OCI-LY1 (cell line): ENCODE measurements at regions not wholly inside any gene's neighbourhood (a gene's known extent, or its start where the extent isn't known, plus 50 kb on each side); places are given as distances from the start of the nearest gene placed in this dataset.

ENCODE experiments used
- H2AFZ ChIP-seq: fragments of 200-600 bp; sonication (generic), shearing (Covaris generic); 2 replicates; pipeline ENCODE4 v1.6.0; 2014; ENCODE audit warnings: antibody characterized with exemption, mild to moderate bottlenecking, low read length
- H3F3A ChIP-seq: fragments of 200-600 bp; sonication (generic), shearing (Covaris generic); 2 replicates; pipeline ENCODE4 v1.6.0; 2014; ENCODE audit warnings: mild to moderate bottlenecking, antibody characterized with exemption, low read length, moderate library complexity; ENCODE audit not compliant: insufficient read depth
- H3K27ac ChIP-seq: fragments of 200-600 bp; sonication (generic); 2 replicates; pipeline ENCODE4 v1.5.1; 2014; ENCODE audit warnings: low read length, mixed run types, mild to moderate bottlenecking, low read depth; ENCODE audit not compliant: poor library complexity, severe bottlenecking
- H3K27me3 ChIP-seq: fragments of 200-600 bp; sonication (generic); 2 replicates; pipeline ENCODE4 v1.6.0; 2014; ENCODE audit warnings: antibody characterized with exemption, mild to moderate bottlenecking, low read length, moderate library complexity; ENCODE audit not compliant: insufficient read depth
- H3K36me3 ChIP-seq: fragments of 200-600 bp; sonication (generic); 2 replicates; pipeline ENCODE4 v1.6.1; 2014; ENCODE audit warnings: mild to moderate bottlenecking, antibody characterized with exemption, low read length, moderate library complexity, mixed read lengths; ENCODE audit not compliant: insufficient read depth
- H3K4me1 ChIP-seq: fragments of 200-600 bp; sonication (generic); 2 replicates; pipeline ENCODE4 v1.5.1; 2014; ENCODE audit warnings: mild to moderate bottlenecking, low read length, moderate library complexity; ENCODE audit not compliant: insufficient read depth, severe bottlenecking
- H3K4me2 ChIP-seq: fragments of 200-600 bp; sonication (generic), shearing (Covaris generic); 2 replicates; pipeline ENCODE4 v1.6.1; 2014; ENCODE audit warnings: low read length
- H3K4me3 ChIP-seq: fragments of 200-600 bp; sonication (generic); 2 replicates; pipeline ENCODE4 v1.5.1; 2014; ENCODE audit warnings: low read length, low read depth, mild to moderate bottlenecking, mixed read lengths; ENCODE audit not compliant: poor library complexity, severe bottlenecking
- H3K79me2 ChIP-seq: fragments of 200-600 bp; shearing (Covaris generic); 2 replicates; pipeline ENCODE4 v1.6.1; 2016; ENCODE audit warnings: mixed run types, low read length, mixed read lengths; ENCODE audit not compliant: insufficient read depth
- H3K9ac ChIP-seq: fragments of 200-600 bp; sonication (generic), shearing (Covaris generic); 2 replicates; pipeline ENCODE4 v1.6.1; 2014; ENCODE audit warnings: mild to moderate bottlenecking, low read length, mixed read lengths
- H3K9me2 ChIP-seq: fragments of 200-600 bp; sonication (generic), shearing (Covaris generic); 2 replicates; pipeline ENCODE4 v1.6.1; 2014; ENCODE audit warnings: low read depth, mild to moderate bottlenecking, low read length, mixed read lengths
- H3K9me3 ChIP-seq: fragments of 200-600 bp; shearing (Covaris generic); 2 replicates; pipeline ENCODE4 v1.6.1; 2014; ENCODE audit warnings: low read length, mixed read lengths
- H4K20me1 ChIP-seq: fragments of 200-600 bp; sonication (generic), shearing (Covaris generic); 2 replicates; pipeline ENCODE4 v1.6.0; 2016; ENCODE audit warnings: mild to moderate bottlenecking, low read length; ENCODE audit not compliant: insufficient read depth
- EZH2 ChIP-seq: fragments of 200-600 bp; sonication (generic), shearing (Covaris generic); IDR thresholded peaks from 2 replicates; pipeline ENCODE4 v1.8.0; 2017; ENCODE audit warnings: borderline replicate concordance, mixed run types, mild to moderate bottlenecking, antibody characterized with exemption, low read length, moderate library complexity, mixed read lengths
- TF ChIP-seq, protein P1 (sequence below): fragments of 200-600 bp; sonication (generic), shearing (Covaris generic); IDR thresholded peaks from 2 replicates; pipeline ENCODE4 v1.5.1; 2017; ENCODE audit warnings: mild to moderate bottlenecking, antibody characterized with exemption, low read length, moderate library complexity, mixed read lengths

- no peak overlapping the region for H3K4me3 ChIP-seq
- H3K36me3 ChIP-seq: no peaks in the 10 kb centered on the region
- TF ChIP-seq EZH2: no peak
- TF ChIP-seq, protein P1, sequence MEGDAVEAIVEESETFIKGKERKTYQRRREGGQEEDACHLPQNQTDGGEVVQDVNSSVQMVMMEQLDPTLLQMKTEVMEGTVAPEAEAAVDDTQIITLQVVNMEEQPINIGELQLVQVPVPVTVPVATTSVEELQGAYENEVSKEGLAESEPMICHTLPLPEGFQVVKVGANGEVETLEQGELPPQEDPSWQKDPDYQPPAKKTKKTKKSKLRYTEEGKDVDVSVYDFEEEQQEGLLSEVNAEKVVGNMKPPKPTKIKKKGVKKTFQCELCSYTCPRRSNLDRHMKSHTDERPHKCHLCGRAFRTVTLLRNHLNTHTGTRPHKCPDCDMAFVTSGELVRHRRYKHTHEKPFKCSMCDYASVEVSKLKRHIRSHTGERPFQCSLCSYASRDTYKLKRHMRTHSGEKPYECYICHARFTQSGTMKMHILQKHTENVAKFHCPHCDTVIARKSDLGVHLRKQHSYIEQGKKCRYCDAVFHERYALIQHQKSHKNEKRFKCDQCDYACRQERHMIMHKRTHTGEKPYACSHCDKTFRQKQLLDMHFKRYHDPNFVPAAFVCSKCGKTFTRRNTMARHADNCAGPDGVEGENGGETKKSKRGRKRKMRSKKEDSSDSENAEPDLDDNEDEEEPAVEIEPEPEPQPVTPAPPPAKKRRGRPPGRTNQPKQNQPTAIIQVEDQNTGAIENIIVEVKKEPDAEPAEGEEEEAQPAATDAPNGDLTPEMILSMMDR: peak; percentile 73
- no peaks in the 10 kb centered on the region for H3K4me1 ChIP-seq
- H3K4me2 ChIP-seq: no peak overlapping the region
- no peaks in the 10 kb centered on the region for H3K27me3 ChIP-seq
- no peaks in the 10 kb centered on the region for H3K79me2 ChIP-seq
- H3K9me3 ChIP-seq: no peaks in the 10 kb centered on the region
- H2AFZ ChIP-seq: no peak overlapping the region
- H4K20me1 ChIP-seq: no peaks in the 10 kb centered on the region
- H3K9me2 ChIP-seq: no peaks in the 10 kb centered on the region
- no peaks in the 10 kb centered on the region for H3F3A ChIP-seq
- no peak overlapping the region for H3K27ac ChIP-seq
- no peak overlapping the region for H3K9ac ChIP-seq
Measured at GRCh38 chr2:17309741-17310339, 208.4 kb downstream of the RAD51AP2 start.

DNA sequence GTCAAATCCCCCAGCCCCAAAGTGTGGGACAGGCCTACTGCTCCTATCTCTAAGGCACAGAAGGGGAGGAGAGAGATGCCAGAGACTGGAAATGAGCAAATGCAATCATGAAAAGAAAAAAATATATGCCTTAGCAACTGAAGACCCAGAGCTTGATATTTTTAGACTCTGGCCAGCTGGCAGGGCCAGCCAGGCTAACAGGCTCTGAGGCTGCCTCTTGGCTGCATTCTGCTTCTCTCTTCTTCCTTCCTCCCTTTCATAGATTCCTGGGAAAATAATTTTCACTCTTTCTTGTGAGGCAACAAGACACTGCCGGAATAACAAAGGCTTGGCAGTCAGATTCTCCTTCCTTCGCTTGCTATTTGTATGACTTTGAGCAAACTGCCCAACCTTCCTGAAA is 209.1 kb downstream of the RAD51AP2 start:
- Histone ChIP-seq H3K27me3 (no peaks in the 10 kb centered on the region), H3K4me2 (no peak overlapping the region), H3F3A (no peaks in the 10 kb centered on the region), H3K27ac (no peak overlapping the region), H3K4me1 (no peaks in the 10 kb centered on the region), H2AFZ (no peak overlapping the region), H3K9ac (no peak overlapping the region), H3K4me3 (no peak overlapping the region), H3K79me2 (no peaks in the 10 kb centered on the region), H3K9me2 (no peaks in the 10 kb centered on the region), H3K36me3 (no peaks in the 10 kb centered on the region), H4K20me1 (no peaks in the 10 kb centered on the region), H3K9me3 (no peaks in the 10 kb centered on the region)
- TF ChIP-seq, protein P1: no peak
- TF ChIP-seq EZH2: no peak

GRCh38 chr2:17306706-17307105 is 211.5 kb downstream of the RAD51AP2 start:
- Histone ChIP-seq H2AFZ (no peak overlapping the region), H3K27ac (no peak overlapping the region), H3K9ac (no peak overlapping the region), H3F3A (no peaks in the 10 kb centered on the region), H3K36me3 (no peaks in the 10 kb centered on the region), H3K4me3 (no peak overlapping the region), H3K9me3 (no peaks in the 10 kb centered on the region), H3K79me2 (no peaks in the 10 kb centered on the region), H4K20me1 (no peaks in the 10 kb centered on the region), H3K9me2 (no peaks in the 10 kb centered on the region), H3K27me3 (no peaks in the 10 kb centered on the region), H3K4me1 (no peaks in the 10 kb centered on the region), H3K4me2 (no peak overlapping the region)
- TF ChIP-seq, protein P1: no peak
- no peak for TF ChIP-seq EZH2
